Stimulated activated CD8-positive, alpha-beta memory T cell treated with anti-CD3 and anti-CD28 coated beads, Interleukin-15, amount 100 ng/mL, for 24 hours (primary cell): ENCODE measurements at regions not wholly inside any gene's neighbourhood (a gene's known extent, or its start where the extent isn't known, plus 50 kb on each side); places are given as distances from the start of the nearest gene placed in this dataset.

Source experiments
- DNase-seq: peaks from one replicate; pipeline ENCODE4 v3.0.0-alpha.2; 2020; ENCODE audit warnings: low read depth

GRCh38 chr6:41471064-41471895 lies 74.9 kb upstream of the FOXP4 start:
- no peak for DNase-seq

GRCh38 chr6:41474213-41474933 lies 71.8 kb upstream of the FOXP4 start:
- DNase-seq, result no peak

GRCh38 chr6:41475164-41475563 lies 71.0 kb upstream of the FOXP4 start:
- DNase-seq, result no peak

DNA sequence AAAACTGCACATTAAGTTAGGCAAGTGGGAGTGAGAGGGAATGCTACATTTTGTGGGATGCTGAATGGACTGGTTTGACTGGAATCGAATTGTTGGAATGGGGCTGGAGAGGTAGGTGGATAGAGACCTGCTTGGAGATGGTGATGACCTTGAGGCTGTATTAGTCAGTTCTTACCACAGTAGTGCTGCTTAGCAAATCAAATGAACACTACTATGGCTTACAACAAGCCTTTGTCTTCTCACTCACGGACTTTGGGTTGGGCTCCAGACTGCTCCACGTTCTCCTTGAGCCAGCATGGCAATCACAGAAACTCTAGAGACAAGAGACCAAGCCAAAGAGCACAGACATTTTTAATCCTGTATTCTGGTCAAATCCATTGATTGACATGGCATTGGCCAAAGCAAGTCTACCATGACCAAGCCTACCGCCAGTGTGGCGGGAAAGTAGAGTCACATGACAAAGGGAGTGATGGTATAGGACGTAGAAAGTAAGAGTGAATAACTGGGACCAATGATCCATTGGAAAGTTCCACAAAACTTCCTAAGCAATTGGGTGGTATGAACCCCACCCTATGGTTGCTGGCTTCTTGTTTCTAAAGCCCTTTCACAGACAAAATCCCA lies 70.3 kb upstream of the FOXP4 start:
- no peak for DNase-seq

- DNase-seq, result no peak
These were observed 69.8 kb upstream of the FOXP4 start for GRCh38 chr6:41476401-41476800.

GRCh38 chr6:41477572-41477971 lies 68.6 kb upstream of the FOXP4 start:
- DNase-seq, result no peak

GRCh38 chr6:41483943-41484342 lies 62.2 kb upstream of the FOXP4 start:
- no peak for DNase-seq

GRCh38 chr6:41487860-41488432 lies 58.2 kb upstream of the FOXP4 start:
- DNase-seq, result no peak

- no peak for DNase-seq
These were observed 57.6 kb upstream of the FOXP4 start for GRCh38 chr6:41488433-41489119.

GRCh38 chr6:41489120-41489851 lies 56.9 kb upstream of the FOXP4 start:
- DNase-seq, result no peak

GRCh38 chr6:41492261-41492891 lies 53.8 kb upstream of the FOXP4 start:
- DNase-seq, result no peak

- no peak for DNase-seq
These were observed 51.7 kb upstream of the FOXP4 start for GRCh38 chr6:41494212-41495110.
